ENCODE measurements at regions not wholly inside any gene's neighbourhood (a gene's known extent, or its start where the extent isn't known, plus 50 kb on each side); places are given as distances from the start of the nearest gene placed in this dataset.
"Not testable (repeated sequence)": the region's sequence is repeated elsewhere in the genome, so short reads cannot be mapped to it uniquely, and the experiment has no call there.

- ATAC-seq, result no peak
Observed at GRCh38 chr12:131559517-131560516, 151.1 kb upstream of the SFSWAP start.

- ATAC-seq, result no peak
Observed at GRCh38 chr12:131561051-131561450, 149.8 kb upstream of the SFSWAP start.

GRCh38 chr12:131561891-131562684, 148.8 kb upstream of the SFSWAP start:
- ATAC-seq, result no peak

- ATAC-seq, result not testable (repeated sequence)
Observed at GRCh38 chr12:131564138-131564727, 146.7 kb upstream of the SFSWAP start.

GRCh38 chr12:131564845-131565244, 146.0 kb upstream of the SFSWAP start:
- ATAC-seq, result no peak

GRCh38 chr12:131565267-131566015, 145.4 kb upstream of the SFSWAP start:
- ATAC-seq, result no peak

GRCh38 chr12:131568336-131568735, 142.6 kb upstream of the SFSWAP start:
- no peak for ATAC-seq

- no peak for ATAC-seq
Observed at GRCh38 chr12:131570596-131570995, 140.3 kb upstream of the SFSWAP start.

- ATAC-seq, result no peak
Observed at GRCh38 chr12:131571827-131572226, 139.1 kb upstream of the SFSWAP start.

- no peak for ATAC-seq
Observed at GRCh38 chr12:131572626-131573025, 138.3 kb upstream of the SFSWAP start.

- ATAC-seq, result no peak
Observed at GRCh38 chr12:131573631-131574394, 137.1 kb upstream of the SFSWAP start.

- ATAC-seq, result no peak
Observed at GRCh38 chr12:131574395-131574771, 136.5 kb upstream of the SFSWAP start.

GRCh38 chr12:131575371-131575770, 135.5 kb upstream of the SFSWAP start:
- ATAC-seq, result no peak

GRCh38 chr12:131576734-131577133, 134.2 kb upstream of the SFSWAP start:
- not testable (repeated sequence) for ATAC-seq

GRCh38 chr12:131577766-131578165, 133.1 kb upstream of the SFSWAP start:
- no peak for ATAC-seq

- no peak for ATAC-seq
Observed at GRCh38 chr12:131578828-131579470, 131.9 kb upstream of the SFSWAP start.

- ATAC-seq, result no peak
Observed at GRCh38 chr12:131583090-131583712, 127.7 kb upstream of the SFSWAP start.

- ATAC-seq, result no peak
Observed at GRCh38 chr12:131586269-131586668, 124.6 kb upstream of the SFSWAP start.

- no peak for ATAC-seq
Observed at GRCh38 chr12:131586761-131587160, 124.1 kb upstream of the SFSWAP start.

GRCh38 chr12:131587565-131587964, 123.3 kb upstream of the SFSWAP start:
- no peak for ATAC-seq
